Colonic mucosa (tissue), 4 donors: ENCODE measurements at regions not wholly inside any gene's neighbourhood (a gene's known extent, or its start where the extent isn't known, plus 50 kb on each side); places are given as distances from the start of the nearest gene placed in this dataset.
A peak's percentile ranks its signal among the peaks of the same experiment; 100 is the strongest.

ENCODE experiments used
- DNase-seq: peaks from one replicate; pipeline ENCODE4 v3.0.0-alpha.2; 2020
- H3K27ac ChIP-seq: fragments of 200-600 bp; one replicate; pipeline ENCODE4 v1.8.0; 2021
- H3K27me3 ChIP-seq: fragments of 200-600 bp; one replicate; pipeline ENCODE4 v1.8.0; 2021
- H3K36me3 ChIP-seq: fragments of 200-600 bp; one replicate; pipeline ENCODE4 v1.8.0; 2021
- H3K4me1 ChIP-seq: fragments of 200-600 bp; one replicate; pipeline ENCODE4 v1.8.0; 2021; ENCODE audit warnings: mild to moderate bottlenecking
- H3K4me3 ChIP-seq: fragments of 200-600 bp; one replicate; pipeline ENCODE4 v1.8.0; 2021
- H3K9ac ChIP-seq, 2 donors: one replicate each; pipeline ENCODE4 v1.7.0; 2013; ENCODE audit warnings: control low read depth in 2 of 2, low read depth in 2 of 2, low read length in 2 of 2
- H3K9me3 ChIP-seq: fragments of 200-600 bp; one replicate; pipeline ENCODE4 v1.8.0; 2021
- intact Hi-C: fragments of 100-400 bp; cut with DNase I; formaldehyde crosslinking; loops from one replicate; pipeline ENCODE4 v1.14.1; 2022
- TF ChIP-seq, protein P1 (sequence below): fragments of 200-600 bp; IDR thresholded peaks from one replicate; pipeline ENCODE4 v1.8.0; 2022; ENCODE audit warnings: antibody characterized with exemption, mild to moderate bottlenecking
- donor health status: healthy.
- donor health status: DM: no; HTN: no; CAD: no.
- donor health status: DM: no; HTN: no; CAD: no.

DNA sequence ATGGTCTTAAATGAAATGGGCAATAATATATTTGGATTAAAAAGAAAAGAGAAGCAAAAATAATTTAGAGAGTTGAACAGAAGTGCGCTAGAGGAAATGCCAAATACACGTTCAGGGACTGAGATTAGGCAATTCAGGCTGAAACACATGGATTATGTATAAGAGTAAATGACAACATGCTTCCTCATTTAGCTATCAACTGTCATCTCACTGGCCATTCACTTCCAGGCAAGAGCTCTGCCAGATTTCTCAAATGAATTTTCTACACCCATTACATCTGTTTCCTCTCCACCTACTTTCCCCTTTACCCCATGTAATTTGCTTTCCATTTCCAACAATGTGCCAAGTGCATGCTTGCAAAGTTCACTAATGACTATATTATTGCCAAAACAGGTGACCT, 582.4 kb downstream of the LTN1 start:
- intact Hi-C loops: no loop called here
- H3K36me3 ChIP-seq: no peaks in the 10 kb centered on the region
- no peak for DNase-seq
- H3K27me3 ChIP-seq: no peaks in the 10 kb centered on the region
- no peaks in the 10 kb centered on the region for H3K4me1 ChIP-seq
- no peaks in the 10 kb centered on the region for H3K9me3 ChIP-seq
- H3K27ac ChIP-seq: no peak overlapping the region
- TF ChIP-seq, protein P1, sequence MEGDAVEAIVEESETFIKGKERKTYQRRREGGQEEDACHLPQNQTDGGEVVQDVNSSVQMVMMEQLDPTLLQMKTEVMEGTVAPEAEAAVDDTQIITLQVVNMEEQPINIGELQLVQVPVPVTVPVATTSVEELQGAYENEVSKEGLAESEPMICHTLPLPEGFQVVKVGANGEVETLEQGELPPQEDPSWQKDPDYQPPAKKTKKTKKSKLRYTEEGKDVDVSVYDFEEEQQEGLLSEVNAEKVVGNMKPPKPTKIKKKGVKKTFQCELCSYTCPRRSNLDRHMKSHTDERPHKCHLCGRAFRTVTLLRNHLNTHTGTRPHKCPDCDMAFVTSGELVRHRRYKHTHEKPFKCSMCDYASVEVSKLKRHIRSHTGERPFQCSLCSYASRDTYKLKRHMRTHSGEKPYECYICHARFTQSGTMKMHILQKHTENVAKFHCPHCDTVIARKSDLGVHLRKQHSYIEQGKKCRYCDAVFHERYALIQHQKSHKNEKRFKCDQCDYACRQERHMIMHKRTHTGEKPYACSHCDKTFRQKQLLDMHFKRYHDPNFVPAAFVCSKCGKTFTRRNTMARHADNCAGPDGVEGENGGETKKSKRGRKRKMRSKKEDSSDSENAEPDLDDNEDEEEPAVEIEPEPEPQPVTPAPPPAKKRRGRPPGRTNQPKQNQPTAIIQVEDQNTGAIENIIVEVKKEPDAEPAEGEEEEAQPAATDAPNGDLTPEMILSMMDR: no peak
- H3K4me3 ChIP-seq: no peak overlapping the region
- H3K9ac ChIP-seq: no peak overlapping the region

DNA sequence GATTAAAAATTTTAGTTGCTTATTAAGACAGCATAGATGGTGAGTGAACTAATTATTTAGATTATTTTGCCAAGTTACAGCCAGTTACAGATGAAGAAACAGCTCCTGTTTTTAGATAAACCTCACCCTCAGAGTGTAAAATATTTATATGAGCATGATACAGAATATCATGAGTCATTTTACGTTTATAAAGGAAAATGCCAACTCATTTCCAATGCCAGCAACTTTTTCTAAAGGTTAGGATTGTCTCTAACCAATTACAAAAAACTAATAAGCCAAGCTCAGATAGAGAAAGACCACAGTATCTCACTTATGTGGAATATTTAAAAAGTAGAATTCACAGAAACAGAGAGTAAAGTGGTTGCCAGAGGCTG, 590.1 kb downstream of the LTN1 start:
- H3K27me3 ChIP-seq: no peaks in the 10 kb centered on the region
- H3K36me3 ChIP-seq: no peaks in the 10 kb centered on the region
- no peak for DNase-seq
- H3K4me1 ChIP-seq: no peaks in the 10 kb centered on the region
- H3K9me3 ChIP-seq: no peaks in the 10 kb centered on the region
- H3K4me3 ChIP-seq: no peak overlapping the region
- no peak overlapping the region for H3K27ac ChIP-seq
- TF ChIP-seq, protein P1: no peak
- H3K9ac ChIP-seq: no peak overlapping the region
- intact Hi-C loops: no loop called here

DNA sequence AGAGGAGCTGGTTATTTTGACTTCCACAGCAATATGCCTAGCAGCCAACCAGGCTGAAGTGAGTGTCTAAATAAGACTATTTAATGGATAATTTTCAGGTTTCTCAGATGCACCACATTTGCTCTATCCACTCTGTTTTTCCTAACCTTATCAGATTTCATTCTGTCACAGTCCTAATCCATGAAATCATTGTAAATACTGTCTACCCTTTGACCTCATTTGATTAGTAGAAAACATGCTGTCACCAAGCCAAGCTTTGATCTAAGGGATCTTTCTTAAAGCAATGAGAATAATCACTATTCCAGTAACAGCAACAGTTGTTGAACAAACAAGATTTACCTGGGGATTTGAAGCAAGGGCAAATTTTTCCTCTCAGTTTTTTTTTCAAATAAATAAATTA, 595.6 kb downstream of the LTN1 start:
- no peak for DNase-seq
- intact Hi-C loops: no loop called here
- Histone ChIP-seq H3K27me3 (no peaks in the 10 kb centered on the region), H3K27ac (no peak overlapping the region), H3K4me1 (no peaks in the 10 kb centered on the region), H3K9me3 (no peaks in the 10 kb centered on the region), H3K4me3 (no peak overlapping the region), H3K9ac (no peak overlapping the region), H3K36me3 (no peaks in the 10 kb centered on the region)
- TF ChIP-seq, protein P1: no peak

DNA sequence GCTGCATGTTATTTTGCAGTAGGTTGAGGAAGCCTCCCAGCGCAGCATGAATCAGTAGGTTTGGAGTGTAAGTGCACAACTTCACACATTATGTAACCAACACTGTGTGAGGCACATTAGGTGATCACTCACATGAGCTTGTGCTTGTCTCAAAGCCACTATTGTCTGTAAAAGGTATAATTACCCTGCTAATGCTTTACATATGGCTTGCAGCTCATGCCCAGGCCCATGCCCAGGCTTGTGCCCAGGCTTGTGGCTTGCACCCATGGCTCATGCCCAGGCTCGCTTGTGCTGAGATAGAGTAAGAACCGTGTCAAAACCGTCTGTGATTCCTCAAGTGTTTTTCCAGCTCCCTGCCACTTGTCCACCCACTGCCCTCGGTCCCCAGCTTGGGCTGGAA, 596.3 kb downstream of the LTN1 start:
- intact Hi-C loops: no loop called here

DNA sequence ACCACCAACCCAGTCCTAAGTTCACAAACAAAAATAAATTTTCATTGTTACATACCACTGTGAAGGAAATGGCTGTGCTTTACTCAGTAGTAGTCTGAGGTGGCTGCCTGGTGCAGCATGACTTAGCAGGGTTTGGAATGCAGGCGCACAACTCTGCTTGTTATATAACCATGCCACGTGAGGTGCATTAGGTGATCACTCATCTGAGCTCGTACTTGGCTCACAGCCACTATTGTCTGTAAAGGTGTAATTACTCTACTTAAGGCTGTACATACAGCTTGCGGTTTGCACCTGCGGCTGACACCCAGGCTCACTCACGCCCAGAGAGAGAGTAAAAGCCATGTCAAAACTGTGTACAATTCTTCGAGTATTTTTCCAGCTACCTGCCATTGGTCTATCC, 599.4 kb downstream of the LTN1 start:
- Histone ChIP-seq H3K4me1 (no peaks in the 10 kb centered on the region), H3K9ac (no peak overlapping the region), H3K36me3 (no peaks in the 10 kb centered on the region), H3K9me3 (no peaks in the 10 kb centered on the region), H3K27ac (no peak overlapping the region), H3K4me3 (no peak overlapping the region), H3K27me3 (no peaks in the 10 kb centered on the region)
- intact Hi-C loops: no loop called here
- DNase-seq: peak; percentile 71
- TF ChIP-seq, protein P1: no peak

More for the DNA sequence above, 596.3 kb downstream of the LTN1 start:
- no peaks in the 10 kb centered on the region for H3K36me3 ChIP-seq
- H3K27ac ChIP-seq: no peak overlapping the region
- H3K4me1 ChIP-seq: no peaks in the 10 kb centered on the region
- H3K9ac ChIP-seq: no peak overlapping the region
- no peaks in the 10 kb centered on the region for H3K9me3 ChIP-seq
- no peak overlapping the region for H3K4me3 ChIP-seq
- TF ChIP-seq, protein P1: no peak
- no peaks in the 10 kb centered on the region for H3K27me3 ChIP-seq
- DNase-seq: no peak
